ENCODE measurements at regions not wholly inside any gene's neighbourhood (a gene's known extent, or its start where the extent isn't known, plus 50 kb on each side); places are given as distances from the start of the nearest gene placed in this dataset.
"Not testable (repeated sequence)": the region's sequence is repeated elsewhere in the genome, so short reads cannot be mapped to it uniquely, and the experiment has no call there.

DNA sequence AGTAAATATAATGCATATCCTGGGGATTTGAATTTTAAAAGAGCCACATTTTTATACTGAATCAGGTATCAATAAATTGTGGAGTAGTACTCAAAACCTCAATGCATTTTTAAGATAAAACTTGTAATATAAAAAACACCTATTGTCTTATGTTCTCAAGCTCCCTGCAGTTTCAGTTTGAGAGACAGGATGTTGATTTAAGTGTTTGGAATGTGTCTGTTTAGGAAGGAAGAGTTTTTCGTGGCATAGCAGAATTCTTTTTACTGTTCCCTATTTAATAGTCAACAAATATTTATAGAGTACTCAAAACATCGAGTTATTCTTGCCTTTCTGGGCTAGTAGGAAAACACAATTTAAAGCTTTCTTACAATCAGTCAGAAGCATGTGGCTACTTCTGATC is 146.1 kb upstream of the BCHE start:
- H3K27me3 Mint-ChIP-seq: no peaks in the 10 kb centered on the region
- intact Hi-C loops (cut with DNase I, micrococcal nuclease): no loop called here

DNA sequence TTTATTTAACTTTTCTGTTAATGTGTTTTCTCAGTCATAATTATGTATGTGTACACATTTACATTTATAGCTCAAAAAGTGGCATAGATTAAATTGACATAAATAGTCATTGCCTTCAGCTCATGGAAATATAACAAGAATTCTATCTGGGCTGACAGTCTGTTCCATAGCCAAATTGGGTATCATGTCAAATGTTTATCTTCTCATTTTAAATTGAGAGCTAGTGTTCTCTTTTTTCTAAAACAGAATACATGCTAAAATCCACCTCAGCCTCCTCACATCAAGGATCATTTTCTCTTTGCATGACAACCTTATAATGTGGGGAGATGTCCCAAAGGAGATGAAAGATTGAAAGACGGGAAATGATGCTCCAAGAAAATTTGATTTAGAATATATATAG is 144.1 kb upstream of the BCHE start:
- H3K4me1 Mint-ChIP-seq (ENCODE audit: low read depth): no peaks in the 10 kb centered on the region
- CTCF ChIA-PET: no interaction called here

More for the DNA sequence above, 146.1 kb upstream of the BCHE start:
- no peak overlapping the region for H3K4me3 Mint-ChIP-seq
- CTCF ChIA-PET: no interaction called here
- Histone ChIP-seq H3K4me1 (ENCODE audit: insufficient read depth, low read length) (no peaks in the 10 kb centered on the region), H3K27me3 (ENCODE audit: control insufficient read depth in 1 of 2, insufficient read depth in 2 of 2, low read length in 2 of 2) (no peaks in the 10 kb centered on the region), H3K36me3 (ENCODE audit: insufficient read depth, low read length) (no peaks in the 10 kb centered on the region), H3K27ac (ENCODE audit: low read depth in 1 of 2, low read length in 2 of 2) (no peak overlapping the region), H3K9me3 (ENCODE audit: control insufficient read depth in 1 of 2, insufficient read depth in 1 of 2, low read length in 2 of 2) (peaks cover 0 to 12% of the 10 kb centered on the region in 2 experiments), H3K4me3 (ENCODE audit: low read length) (no peak overlapping the region)
- TF ChIP-seq, protein P1, sequence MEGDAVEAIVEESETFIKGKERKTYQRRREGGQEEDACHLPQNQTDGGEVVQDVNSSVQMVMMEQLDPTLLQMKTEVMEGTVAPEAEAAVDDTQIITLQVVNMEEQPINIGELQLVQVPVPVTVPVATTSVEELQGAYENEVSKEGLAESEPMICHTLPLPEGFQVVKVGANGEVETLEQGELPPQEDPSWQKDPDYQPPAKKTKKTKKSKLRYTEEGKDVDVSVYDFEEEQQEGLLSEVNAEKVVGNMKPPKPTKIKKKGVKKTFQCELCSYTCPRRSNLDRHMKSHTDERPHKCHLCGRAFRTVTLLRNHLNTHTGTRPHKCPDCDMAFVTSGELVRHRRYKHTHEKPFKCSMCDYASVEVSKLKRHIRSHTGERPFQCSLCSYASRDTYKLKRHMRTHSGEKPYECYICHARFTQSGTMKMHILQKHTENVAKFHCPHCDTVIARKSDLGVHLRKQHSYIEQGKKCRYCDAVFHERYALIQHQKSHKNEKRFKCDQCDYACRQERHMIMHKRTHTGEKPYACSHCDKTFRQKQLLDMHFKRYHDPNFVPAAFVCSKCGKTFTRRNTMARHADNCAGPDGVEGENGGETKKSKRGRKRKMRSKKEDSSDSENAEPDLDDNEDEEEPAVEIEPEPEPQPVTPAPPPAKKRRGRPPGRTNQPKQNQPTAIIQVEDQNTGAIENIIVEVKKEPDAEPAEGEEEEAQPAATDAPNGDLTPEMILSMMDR (IDR thresholded peaks at IDR 0.05): no peak
- H3K9me3 Mint-ChIP-seq: no peaks in the 10 kb centered on the region
- no peaks in the 10 kb centered on the region for H3K36me3 Mint-ChIP-seq (ENCODE audit: low read depth)
- H3K4me1 Mint-ChIP-seq (ENCODE audit: low read depth): no peaks in the 10 kb centered on the region
- H3K27ac Mint-ChIP-seq: no peak overlapping the region
- no peak for DNase-seq
- POLR2A ChIA-PET: no interaction called here
- no peak for ATAC-seq (ENCODE audit: poor library complexity)

DNA sequence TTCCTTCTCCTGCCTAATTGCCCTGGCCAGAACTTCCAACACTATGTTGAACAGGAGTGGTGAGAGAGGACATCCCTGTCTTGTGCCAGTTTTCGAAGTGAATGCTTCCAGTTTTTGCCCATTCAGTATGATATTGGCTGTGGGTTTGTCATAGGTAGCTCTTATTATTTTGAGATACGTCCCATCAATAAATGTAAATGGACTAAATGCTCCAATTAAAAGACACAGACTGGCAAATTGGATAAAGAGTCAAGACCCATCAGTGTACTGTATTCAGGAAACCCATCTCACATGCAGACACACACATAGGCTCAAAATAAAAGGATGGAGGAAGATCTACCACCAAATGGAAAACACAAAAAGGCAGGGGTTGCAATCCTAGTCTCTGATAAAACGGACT is 123.6 kb upstream of the BCHE start:
- H3K27ac ChIP-seq (ENCODE audit: low read depth in 1 of 2, low read length in 2 of 2); H3K4me1 ChIP-seq (ENCODE audit: insufficient read depth, low read length); ATAC-seq (ENCODE audit: poor library complexity); H3K4me3 ChIP-seq (ENCODE audit: low read length); H3K36me3 ChIP-seq (ENCODE audit: insufficient read depth, low read length); H3K9me3 Mint-ChIP-seq; H3K27me3 ChIP-seq (ENCODE audit: control insufficient read depth in 1 of 2, insufficient read depth in 2 of 2, low read length in 2 of 2); DNase-seq; H3K4me3 Mint-ChIP-seq; H3K36me3 Mint-ChIP-seq (ENCODE audit: low read depth); H3K9me3 ChIP-seq (ENCODE audit: control insufficient read depth in 1 of 2, insufficient read depth in 1 of 2, low read length in 2 of 2); intact Hi-C loops (cut with DNase I, micrococcal nuclease); POLR2A ChIA-PET; H3K27me3 Mint-ChIP-seq; H3K4me1 Mint-ChIP-seq (ENCODE audit: low read depth); H3K27ac Mint-ChIP-seq; CTCF ChIA-PET: not testable (repeated sequence)

More for the DNA sequence above, 144.1 kb upstream of the BCHE start:
- TF ChIP-seq, protein P1 (IDR thresholded peaks at IDR 0.05): no peak
- intact Hi-C loops (cut with DNase I, micrococcal nuclease): no loop called here
- Histone ChIP-seq H3K36me3 (ENCODE audit: insufficient read depth, low read length) (no peaks in the 10 kb centered on the region), H3K4me3 (ENCODE audit: low read length) (no peak overlapping the region), H3K9me3 (ENCODE audit: control insufficient read depth in 1 of 2, insufficient read depth in 1 of 2, low read length in 2 of 2) (peaks cover 0 to 12% of the 10 kb centered on the region in 2 experiments), H3K27ac (ENCODE audit: low read depth in 1 of 2, low read length in 2 of 2) (no peak overlapping the region), H3K4me1 (ENCODE audit: insufficient read depth, low read length) (no peaks in the 10 kb centered on the region), H3K27me3 (ENCODE audit: control insufficient read depth in 1 of 2, insufficient read depth in 2 of 2, low read length in 2 of 2) (no peaks in the 10 kb centered on the region)
- Mint-ChIP-seq H3K36me3 (ENCODE audit: low read depth) (no peaks in the 10 kb centered on the region), H3K4me3 (no peak overlapping the region), H3K27me3 (no peaks in the 10 kb centered on the region), H3K27ac (no peak overlapping the region), H3K9me3 (no peaks in the 10 kb centered on the region)
- POLR2A ChIA-PET: no interaction called here
- no peak for ATAC-seq (ENCODE audit: poor library complexity)
- DNase-seq: no peak

DNA sequence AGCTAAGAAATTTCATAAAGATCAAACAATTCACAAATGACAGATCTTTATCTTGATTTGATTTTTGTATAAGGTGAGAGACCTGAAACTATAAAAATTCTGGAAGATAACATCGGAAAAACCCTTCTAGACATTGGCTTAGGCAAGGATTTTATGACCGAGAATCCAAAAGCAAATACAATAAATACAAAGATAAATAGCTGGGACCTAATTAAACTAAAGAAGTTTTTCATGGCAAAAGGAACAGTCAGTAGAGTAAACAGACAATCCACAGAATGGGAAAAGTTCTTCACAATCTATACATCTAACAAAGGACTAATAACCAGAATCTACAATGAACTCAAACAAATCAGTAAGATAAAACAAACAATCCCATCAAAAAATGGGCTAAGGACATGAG is 116.9 kb upstream of the BCHE start:
- ChIA-PET POLR2A (no interaction called here), CTCF (no interaction called here)
- no peaks in the 10 kb centered on the region for H3K36me3 ChIP-seq (ENCODE audit: insufficient read depth, low read length)
- H3K27ac Mint-ChIP-seq: no peak overlapping the region
- TF ChIP-seq, protein P1 (IDR thresholded peaks at IDR 0.05): no peak
- H3K27ac ChIP-seq (ENCODE audit: low read depth in 1 of 2, low read length in 2 of 2): no peak overlapping the region
- peaks cover 12% of the 10 kb centered on the region for H3K9me3 Mint-ChIP-seq
- H3K36me3 Mint-ChIP-seq (ENCODE audit: low read depth): no peaks in the 10 kb centered on the region
- H3K27me3 ChIP-seq (ENCODE audit: control insufficient read depth in 1 of 2, insufficient read depth in 2 of 2, low read length in 2 of 2): no peaks in the 10 kb centered on the region
- DNase-seq (no peak), ATAC-seq (ENCODE audit: poor library complexity) (no peak)
- H3K27me3 Mint-ChIP-seq: no peaks in the 10 kb centered on the region
- H3K4me3 ChIP-seq (ENCODE audit: low read length): no peak overlapping the region
- intact Hi-C loops (cut with DNase I, micrococcal nuclease): no loop called here
- no peak overlapping the region for H3K4me3 Mint-ChIP-seq
- H3K4me1 ChIP-seq (ENCODE audit: insufficient read depth, low read length): no peaks in the 10 kb centered on the region
- H3K9me3 ChIP-seq (ENCODE audit: control insufficient read depth in 1 of 2, insufficient read depth in 1 of 2, low read length in 2 of 2): no peaks in the 10 kb centered on the region
- H3K4me1 Mint-ChIP-seq (ENCODE audit: low read depth): no peaks in the 10 kb centered on the region

All from CD4-positive, alpha-beta T cell (primary cell).